ENCODE measurements at regions not wholly inside any gene's neighbourhood (a gene's known extent, or its start where the extent isn't known, plus 50 kb on each side); places are given as distances from the start of the nearest gene placed in this dataset.

DNA sequence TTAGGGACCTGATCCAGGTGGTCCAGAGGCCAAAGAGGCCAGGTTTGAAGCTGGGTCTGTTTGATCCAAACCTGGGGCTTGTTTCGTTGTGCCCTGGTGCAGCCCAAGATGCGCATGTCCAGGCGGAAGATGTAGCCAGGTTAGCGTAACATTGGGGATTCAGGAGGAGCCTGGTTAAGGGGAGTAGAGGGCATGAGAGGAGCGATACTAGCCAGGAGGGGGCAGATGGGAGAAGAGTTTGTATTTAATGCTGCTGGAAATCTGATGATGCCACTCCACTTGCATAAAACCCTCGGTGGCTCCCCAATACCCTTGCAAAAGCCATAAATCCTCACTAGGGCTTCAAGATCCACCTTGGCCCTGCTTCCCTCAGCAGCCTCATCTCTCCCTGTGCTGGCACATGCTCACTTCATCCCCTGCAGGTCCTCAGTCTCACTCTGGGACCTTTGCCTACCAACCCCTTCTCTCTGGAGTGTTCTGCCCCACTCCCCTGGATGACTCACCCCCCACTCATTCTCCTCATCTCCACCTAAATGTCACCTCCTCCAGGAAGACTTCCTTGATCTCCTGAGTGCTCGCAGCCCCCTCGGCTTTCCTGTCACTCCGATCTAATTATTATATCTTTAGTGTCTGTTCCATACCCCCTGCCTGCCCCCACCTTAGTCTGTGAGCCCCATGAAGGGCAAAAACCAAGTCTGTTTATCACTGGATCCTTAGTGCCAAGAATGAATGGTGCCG, 95.9 kb downstream of the MIAT start:
- intact Hi-C loops (cut with DNase I) = loop anchor here (5.0 kb wide), 1 partner anchor 1049 kb away; the partner anchor contains the start of gene MN1
- Histone ChIP-seq H3K4me3 (no peak overlapping the region), H3K9me3 (no peaks in the 10 kb centered on the region), H3K27ac (no peak overlapping the region), H3K4me1 (replicated peaks) (no peaks in the 10 kb centered on the region), H3K36me3 (no peaks in the 10 kb centered on the region), H3K27me3 (replicated peaks; ENCODE audit: insufficient read depth) (no peaks in the 10 kb centered on the region)
- DNase-seq (ENCODE audit: low spot score) = no peak
- WGBS = 89% methylated on average over 10 of the region's 10 CpGs
- TF ChIP-seq, protein P1, sequence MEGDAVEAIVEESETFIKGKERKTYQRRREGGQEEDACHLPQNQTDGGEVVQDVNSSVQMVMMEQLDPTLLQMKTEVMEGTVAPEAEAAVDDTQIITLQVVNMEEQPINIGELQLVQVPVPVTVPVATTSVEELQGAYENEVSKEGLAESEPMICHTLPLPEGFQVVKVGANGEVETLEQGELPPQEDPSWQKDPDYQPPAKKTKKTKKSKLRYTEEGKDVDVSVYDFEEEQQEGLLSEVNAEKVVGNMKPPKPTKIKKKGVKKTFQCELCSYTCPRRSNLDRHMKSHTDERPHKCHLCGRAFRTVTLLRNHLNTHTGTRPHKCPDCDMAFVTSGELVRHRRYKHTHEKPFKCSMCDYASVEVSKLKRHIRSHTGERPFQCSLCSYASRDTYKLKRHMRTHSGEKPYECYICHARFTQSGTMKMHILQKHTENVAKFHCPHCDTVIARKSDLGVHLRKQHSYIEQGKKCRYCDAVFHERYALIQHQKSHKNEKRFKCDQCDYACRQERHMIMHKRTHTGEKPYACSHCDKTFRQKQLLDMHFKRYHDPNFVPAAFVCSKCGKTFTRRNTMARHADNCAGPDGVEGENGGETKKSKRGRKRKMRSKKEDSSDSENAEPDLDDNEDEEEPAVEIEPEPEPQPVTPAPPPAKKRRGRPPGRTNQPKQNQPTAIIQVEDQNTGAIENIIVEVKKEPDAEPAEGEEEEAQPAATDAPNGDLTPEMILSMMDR (IDR thresholded peaks at IDR 0.05) = no peak
- TF ChIP-seq POLR2AphosphoS5 (IDR thresholded peaks at IDR 0.05) (no peak), POLR2A (IDR thresholded peaks at IDR 0.05) (no peak)

DNA sequence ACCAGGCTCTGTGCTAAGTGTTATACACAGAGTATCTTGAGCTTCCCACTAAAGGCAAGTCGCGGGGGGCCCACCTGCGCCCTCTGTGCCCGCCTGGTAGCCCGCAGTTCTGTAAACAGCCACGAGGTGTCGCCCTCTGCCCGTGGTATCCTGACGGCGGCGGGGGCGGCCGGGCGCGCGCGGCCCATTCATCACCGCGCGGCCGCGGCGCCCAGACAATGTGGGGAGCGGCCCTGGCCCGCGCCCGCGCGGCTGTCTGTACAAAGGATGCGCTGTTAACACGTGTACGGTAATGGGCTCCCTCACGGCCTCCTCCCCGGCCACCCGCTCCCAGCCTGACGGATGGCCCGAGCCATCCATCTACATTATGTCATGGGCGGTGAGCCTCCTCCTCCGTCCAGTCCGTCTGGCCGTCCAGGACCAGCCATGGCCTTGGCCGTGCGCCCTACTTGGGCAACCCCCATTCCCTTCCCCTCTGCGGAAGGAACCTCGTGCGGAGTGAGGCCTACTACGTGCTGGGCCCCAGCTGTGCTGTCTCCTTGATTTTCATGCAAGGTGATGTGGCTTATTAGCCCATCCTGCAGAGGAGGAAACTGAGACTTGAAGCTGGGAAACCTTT, 99.4 kb downstream of the MIAT start:
- no peak for DNase-seq (ENCODE audit: low spot score)

GRCh38 chr22:26757496-26757895, 100.1 kb downstream of the MIAT start:
- TF ChIP-seq, protein P1 (IDR thresholded peaks at IDR 0.05) = no peak
- TF ChIP-seq POLR2AphosphoS5 (IDR thresholded peaks at IDR 0.05) (no peak), POLR2A (IDR thresholded peaks at IDR 0.05) (no peak)
- Histone ChIP-seq H3K9me3 (no peaks in the 10 kb centered on the region), H3K36me3 (no peaks in the 10 kb centered on the region), H3K4me1 (replicated peaks) (no peaks in the 10 kb centered on the region), H3K27ac (no peak overlapping the region), H3K27me3 (replicated peaks; ENCODE audit: insufficient read depth) (no peaks in the 10 kb centered on the region), H3K4me3 (no peak overlapping the region)
- WGBS = 100% methylated on average over 4 of the region's 4 CpGs
- DNase-seq (ENCODE audit: low spot score) = no peak
- intact Hi-C loops (cut with DNase I) = loop anchor here (5.0 kb wide), 1 partner anchor 1250 kb away; no protein-coding TSS in a partner anchor

More for the DNA sequence above, 99.4 kb downstream of the MIAT start:
- Histone ChIP-seq H3K4me1 (replicated peaks) (no peaks in the 10 kb centered on the region), H3K27me3 (replicated peaks; ENCODE audit: insufficient read depth) (no peaks in the 10 kb centered on the region), H3K36me3 (no peaks in the 10 kb centered on the region), H3K4me3 (peak overlapping the region in 1 of 2 donors; percentile 5), H3K27ac (no peak overlapping the region), H3K9me3 (no peaks in the 10 kb centered on the region)
- 13% methylated on average over 46 of the region's 47 CpGs for WGBS
- intact Hi-C loops (cut with DNase I) = loop anchor here (5.0 kb wide), 1 partner anchor 1251 kb away; no protein-coding TSS in a partner anchor
- TF ChIP-seq POLR2AphosphoS5 (IDR thresholded peaks at IDR 0.05) = no peak
- TF ChIP-seq, protein P1 (IDR thresholded peaks at IDR 0.05) = peak; percentile 66 to 91 (median 84)
- TF ChIP-seq POLR2A (IDR thresholded peaks at IDR 0.05) = no peak

DNA sequence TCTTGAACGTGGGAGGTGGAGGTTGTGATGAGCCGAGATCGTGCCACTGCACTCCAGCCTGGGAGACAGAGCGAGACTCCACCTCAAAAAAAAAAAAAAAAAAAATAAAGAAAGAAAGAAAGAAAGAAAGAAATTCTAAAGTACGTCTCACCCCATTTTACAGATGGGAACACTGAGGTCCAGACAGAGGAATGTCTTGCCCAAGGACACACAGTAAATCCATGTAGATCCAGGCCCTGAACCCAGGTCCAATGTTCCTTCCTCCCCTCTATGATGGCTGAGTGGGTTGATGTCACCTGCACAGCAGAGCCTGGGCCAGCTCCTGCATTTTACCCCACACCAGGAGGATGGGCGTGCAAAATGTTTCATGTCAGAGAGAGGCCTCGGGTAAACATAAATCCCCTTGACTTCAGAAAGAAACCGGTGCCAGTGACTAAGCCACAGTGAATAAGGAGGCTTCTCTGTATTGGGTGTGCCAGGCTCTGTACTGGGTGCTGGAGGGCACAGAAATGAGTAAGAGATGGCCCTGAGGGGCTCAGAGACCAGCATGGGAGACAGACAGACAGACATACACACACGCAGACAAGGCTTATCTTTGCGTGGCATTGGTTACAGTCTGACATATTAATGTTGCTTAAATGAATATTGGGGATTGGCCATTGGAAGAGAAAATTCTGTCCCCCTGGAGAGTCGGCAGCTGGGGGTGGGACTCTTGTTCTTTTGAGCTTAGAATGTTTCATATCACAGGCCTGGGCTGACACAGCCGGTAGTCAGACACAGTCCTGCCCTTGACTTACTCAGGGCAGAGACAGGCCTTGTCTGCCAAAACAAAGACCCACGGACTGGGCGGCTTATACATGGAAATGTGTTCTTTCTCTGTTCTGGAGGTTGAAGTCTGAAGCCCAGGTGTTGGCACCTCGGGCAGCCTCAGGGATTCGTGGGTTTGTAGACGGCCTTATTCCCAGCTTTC, 105.4 kb downstream of the MIAT start:
- no peak for TF ChIP-seq POLR2AphosphoS5 (IDR thresholded peaks at IDR 0.05)
- TF ChIP-seq POLR2A (IDR thresholded peaks at IDR 0.05) = no peak
- TF ChIP-seq, protein P1 (IDR thresholded peaks at IDR 0.05) = no peak
- H3K36me3 ChIP-seq = no peaks in the 10 kb centered on the region
- intact Hi-C loops (cut with DNase I) = loop anchor here (10.0 kb wide), 1 partner anchor 642 kb away; no protein-coding TSS in a partner anchor
- H3K27ac ChIP-seq = no peak overlapping the region
- no peaks in the 10 kb centered on the region for H3K4me1 ChIP-seq (replicated peaks)
- H3K27me3 ChIP-seq (replicated peaks; ENCODE audit: insufficient read depth) = no peaks in the 10 kb centered on the region
- no peak for DNase-seq (ENCODE audit: low spot score)
- H3K4me3 ChIP-seq = no peak overlapping the region
- 95% methylated on average over 17 of the region's 17 CpGs for WGBS
- H3K9me3 ChIP-seq = no peaks in the 10 kb centered on the region

Measured in prostate gland (tissue), 2 donors.